ENCODE measurements at regions not wholly inside any gene's neighbourhood (a gene's known extent, or its start where the extent isn't known, plus 50 kb on each side); places are given as distances from the start of the nearest gene placed in this dataset.

DNA sequence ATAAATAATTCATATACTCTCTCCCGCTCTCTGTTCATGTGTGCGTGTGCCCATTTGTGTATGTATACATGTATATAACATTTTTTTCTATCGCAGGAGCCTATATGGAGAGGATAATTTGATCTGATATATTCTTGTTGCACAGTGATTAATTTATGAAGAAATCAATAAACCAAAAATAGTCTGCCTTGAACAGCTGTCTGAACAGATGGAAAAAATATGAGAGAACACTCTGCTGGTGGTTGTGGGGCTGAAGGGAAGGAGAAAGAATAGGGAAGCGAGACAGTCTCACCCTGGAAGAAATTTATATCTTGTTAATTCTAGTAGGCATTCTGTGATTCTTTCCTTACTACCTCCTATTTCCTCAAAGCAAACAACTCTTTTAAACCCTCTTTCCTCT lies 96.6 kb upstream of the B3GAT2 start:
- H3K4me3 ChIP-seq (ENCODE audit: low read depth, low read length): no peak overlapping the region
- TF ChIP-seq, protein P1, sequence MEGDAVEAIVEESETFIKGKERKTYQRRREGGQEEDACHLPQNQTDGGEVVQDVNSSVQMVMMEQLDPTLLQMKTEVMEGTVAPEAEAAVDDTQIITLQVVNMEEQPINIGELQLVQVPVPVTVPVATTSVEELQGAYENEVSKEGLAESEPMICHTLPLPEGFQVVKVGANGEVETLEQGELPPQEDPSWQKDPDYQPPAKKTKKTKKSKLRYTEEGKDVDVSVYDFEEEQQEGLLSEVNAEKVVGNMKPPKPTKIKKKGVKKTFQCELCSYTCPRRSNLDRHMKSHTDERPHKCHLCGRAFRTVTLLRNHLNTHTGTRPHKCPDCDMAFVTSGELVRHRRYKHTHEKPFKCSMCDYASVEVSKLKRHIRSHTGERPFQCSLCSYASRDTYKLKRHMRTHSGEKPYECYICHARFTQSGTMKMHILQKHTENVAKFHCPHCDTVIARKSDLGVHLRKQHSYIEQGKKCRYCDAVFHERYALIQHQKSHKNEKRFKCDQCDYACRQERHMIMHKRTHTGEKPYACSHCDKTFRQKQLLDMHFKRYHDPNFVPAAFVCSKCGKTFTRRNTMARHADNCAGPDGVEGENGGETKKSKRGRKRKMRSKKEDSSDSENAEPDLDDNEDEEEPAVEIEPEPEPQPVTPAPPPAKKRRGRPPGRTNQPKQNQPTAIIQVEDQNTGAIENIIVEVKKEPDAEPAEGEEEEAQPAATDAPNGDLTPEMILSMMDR (IDR thresholded peaks at IDR 0.05; ENCODE audit: borderline replicate concordance, insufficient read depth, low read depth, low read length): no peak

DNA sequence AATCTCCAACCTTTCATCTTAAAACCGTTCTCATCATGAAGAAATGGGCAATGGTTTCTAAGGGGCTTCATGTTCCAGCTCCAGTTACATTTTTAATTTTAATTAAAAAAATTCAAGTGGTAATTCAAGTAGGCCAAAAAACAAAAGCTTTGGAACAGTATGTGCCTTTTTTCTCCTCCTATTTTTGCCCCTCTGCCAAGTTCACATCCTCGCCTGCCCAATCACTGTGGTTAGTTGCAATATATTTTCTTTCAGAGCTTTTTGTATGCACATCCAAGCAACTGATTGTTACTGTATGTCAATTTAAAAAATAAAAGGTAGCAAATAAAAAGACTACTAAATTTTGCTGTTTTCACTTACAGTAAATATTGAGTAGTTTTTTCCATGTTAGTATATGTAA lies 99.8 kb upstream of the B3GAT2 start:
- no peak overlapping the region for H3K4me3 ChIP-seq (ENCODE audit: low read depth, low read length)
- TF ChIP-seq, protein P1 (IDR thresholded peaks at IDR 0.05; ENCODE audit: borderline replicate concordance, insufficient read depth, low read depth, low read length): no peak

DNA sequence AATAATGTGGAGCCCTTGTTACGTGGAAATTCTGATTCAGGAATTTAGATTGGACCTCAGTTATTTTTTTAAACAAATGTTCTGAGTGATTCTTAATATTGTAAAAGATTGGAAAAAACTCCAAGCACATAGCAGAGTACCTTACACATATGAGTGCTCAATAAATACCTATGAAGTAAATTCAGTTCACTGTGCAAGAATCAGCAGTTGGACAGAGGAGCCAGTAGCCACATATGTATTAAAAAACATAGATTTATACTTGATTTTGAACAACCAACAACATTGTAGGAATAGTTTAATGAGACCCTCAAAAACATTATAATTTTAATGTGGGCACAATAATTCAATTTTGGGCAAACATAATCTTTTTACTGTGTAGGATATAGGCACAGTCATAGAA lies 109.3 kb upstream of the B3GAT2 start:
- TF ChIP-seq, protein P1 (IDR thresholded peaks at IDR 0.05; ENCODE audit: borderline replicate concordance, insufficient read depth, low read depth, low read length): no peak
- no peak overlapping the region for H3K4me3 ChIP-seq (ENCODE audit: low read depth, low read length)

DNA sequence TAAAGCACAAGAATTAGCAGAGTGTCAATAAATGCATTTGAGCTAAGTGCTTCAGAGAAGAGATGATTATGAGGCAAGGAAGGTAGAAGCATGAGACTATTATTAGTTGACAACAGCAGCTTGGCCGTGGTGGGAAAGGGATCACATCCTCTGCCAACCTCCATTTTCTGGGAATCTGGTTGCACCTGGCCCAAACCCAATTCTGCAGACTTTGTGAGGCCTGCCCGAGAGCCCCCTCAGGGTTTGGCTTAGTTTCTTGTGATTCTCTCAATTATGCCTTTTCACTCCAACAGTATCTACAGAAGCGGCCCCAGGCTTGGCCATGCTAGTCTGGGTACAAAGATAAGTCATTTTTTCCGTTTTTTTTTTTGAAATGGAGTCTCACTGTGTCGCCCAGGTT lies 111.0 kb upstream of the B3GAT2 start:
- no peak overlapping the region for H3K4me3 ChIP-seq (ENCODE audit: low read depth, low read length)
- TF ChIP-seq, protein P1 (IDR thresholded peaks at IDR 0.05; ENCODE audit: borderline replicate concordance, insufficient read depth, low read depth, low read length): no peak

DNA sequence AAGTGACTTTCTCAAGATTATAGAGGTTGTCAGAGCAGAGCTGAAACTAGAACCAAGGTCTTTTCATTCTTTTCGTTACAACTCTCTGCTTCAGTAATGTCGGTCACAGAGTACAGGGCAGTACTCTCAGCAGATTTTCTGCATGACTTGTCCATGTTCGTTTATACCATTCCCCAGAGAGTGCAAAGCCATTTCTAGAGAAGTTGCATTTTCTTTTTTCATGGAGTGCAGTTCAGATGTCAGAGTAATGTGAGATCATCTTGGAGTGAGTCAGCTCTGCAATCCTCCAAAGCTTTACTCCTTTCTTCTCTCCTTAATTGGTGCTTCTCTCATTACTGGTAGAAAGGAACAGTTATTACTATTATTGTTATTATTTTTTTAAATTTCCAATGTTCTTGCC lies 115.6 kb upstream of the B3GAT2 start:
- TF ChIP-seq, protein P1 (IDR thresholded peaks at IDR 0.05; ENCODE audit: borderline replicate concordance, insufficient read depth, low read depth, low read length): no peak
- no peak overlapping the region for H3K4me3 ChIP-seq (ENCODE audit: low read depth, low read length)

DNA sequence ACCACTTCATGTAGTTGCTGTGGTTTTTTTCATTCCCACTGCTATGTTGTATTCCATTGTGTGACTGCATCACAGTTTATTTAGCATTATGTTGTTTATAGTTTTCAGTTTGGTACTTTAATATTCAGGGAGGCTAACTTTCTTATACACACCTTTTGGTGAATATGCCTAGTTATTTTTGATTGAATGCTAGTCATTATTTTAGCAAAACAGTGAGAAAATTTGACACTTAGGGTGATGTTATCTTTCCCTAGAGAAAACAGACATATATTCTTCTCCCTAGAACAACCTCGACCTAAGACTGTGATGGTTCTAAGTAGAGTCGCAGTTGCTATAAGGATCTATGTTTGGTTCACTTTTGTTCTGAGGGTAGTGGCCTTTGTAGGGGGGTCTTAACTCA lies 120.8 kb upstream of the B3GAT2 start:
- TF ChIP-seq, protein P1 (IDR thresholded peaks at IDR 0.05; ENCODE audit: borderline replicate concordance, insufficient read depth, low read depth, low read length): no peak
- H3K4me3 ChIP-seq (ENCODE audit: low read depth, low read length): no peak overlapping the region

DNA sequence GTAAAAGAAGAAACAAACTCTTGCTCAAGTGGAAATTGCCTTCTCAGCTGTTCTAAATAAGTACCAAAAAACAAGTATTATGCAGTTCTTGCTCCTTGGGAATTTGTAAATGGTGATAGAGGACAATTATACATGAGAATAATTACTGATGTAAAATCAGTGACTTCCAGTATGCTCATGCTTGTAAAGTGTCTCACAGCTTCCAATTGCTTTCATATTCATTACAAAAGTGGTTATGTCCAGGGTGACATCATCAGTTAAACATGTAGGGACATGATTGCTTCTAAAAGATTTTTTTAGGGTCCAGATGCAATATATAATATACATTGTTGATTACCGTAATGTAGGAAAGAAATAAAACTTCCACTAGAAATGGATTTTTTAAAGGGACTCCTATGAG lies 122.8 kb upstream of the B3GAT2 start:
- TF ChIP-seq, protein P1 (IDR thresholded peaks at IDR 0.05; ENCODE audit: borderline replicate concordance, insufficient read depth, low read depth, low read length): no peak
- H3K4me3 ChIP-seq (ENCODE audit: low read depth, low read length): no peak overlapping the region

Data from GM12875 (cell line).